H1 (cell line): ENCODE measurements at regions not wholly inside any gene's neighbourhood (a gene's known extent, or its start where the extent isn't known, plus 50 kb on each side); places are given as distances from the start of the nearest gene placed in this dataset.

Experiments used
- CHD2 ChIP-seq: IDR thresholded peaks from 2 replicates; pipeline ENCODE4 v1.6.1; 2012; ENCODE audit warnings: low read length, improper control_type of control experiment
- HDAC2 ChIP-seq, 2 experiments: fragments of 300-600 bp in 1 of 2; sonication (generic) in 1 of 2; IDR thresholded peaks; 2 replicates each; pipeline ENCODE4 v1.6.1; 2011 to 2012; ENCODE audit warnings: low read depth in 2 of 2, low read length in 2 of 2, mild to moderate bottlenecking in 2 of 2, moderate library complexity in 2 of 2, borderline replicate concordance in 1 of 2, inconsistent platforms in 1 of 2
- JUN ChIP-seq: IDR thresholded peaks from 2 replicates; pipeline ENCODE4 v1.6.1; 2011; ENCODE audit warnings: low read depth, mild to moderate bottlenecking, improper control_type of control experiment, low read length
- POLR2A ChIP-seq, 2 experiments: IDR thresholded peaks; 1 replicate in 1 of 2; 2 replicates in 1 of 2; pipeline ENCODE4 v1.6.1; 2011; ENCODE audit warnings: low read depth in 2 of 2, low read length in 2 of 2, mild to moderate bottlenecking in 2 of 2; ENCODE audit errors: control extremely low read depth in 1 of 2
- SIRT6 ChIP-seq: IDR thresholded peaks from one replicate; pipeline ENCODE4 v1.7.1; 2012; ENCODE audit warnings: low read length, inconsistent platforms
- TF ChIP-seq, protein P1 (sequence below): fragments of 300-600 bp; sonication (generic); IDR thresholded peaks from 2 replicates; pipeline ENCODE4 v1.7.1; 2012; ENCODE audit warnings: low read length, moderate library complexity, mild to moderate bottlenecking, inconsistent platforms; ENCODE audit not compliant: insufficient replicate concordance

DNA sequence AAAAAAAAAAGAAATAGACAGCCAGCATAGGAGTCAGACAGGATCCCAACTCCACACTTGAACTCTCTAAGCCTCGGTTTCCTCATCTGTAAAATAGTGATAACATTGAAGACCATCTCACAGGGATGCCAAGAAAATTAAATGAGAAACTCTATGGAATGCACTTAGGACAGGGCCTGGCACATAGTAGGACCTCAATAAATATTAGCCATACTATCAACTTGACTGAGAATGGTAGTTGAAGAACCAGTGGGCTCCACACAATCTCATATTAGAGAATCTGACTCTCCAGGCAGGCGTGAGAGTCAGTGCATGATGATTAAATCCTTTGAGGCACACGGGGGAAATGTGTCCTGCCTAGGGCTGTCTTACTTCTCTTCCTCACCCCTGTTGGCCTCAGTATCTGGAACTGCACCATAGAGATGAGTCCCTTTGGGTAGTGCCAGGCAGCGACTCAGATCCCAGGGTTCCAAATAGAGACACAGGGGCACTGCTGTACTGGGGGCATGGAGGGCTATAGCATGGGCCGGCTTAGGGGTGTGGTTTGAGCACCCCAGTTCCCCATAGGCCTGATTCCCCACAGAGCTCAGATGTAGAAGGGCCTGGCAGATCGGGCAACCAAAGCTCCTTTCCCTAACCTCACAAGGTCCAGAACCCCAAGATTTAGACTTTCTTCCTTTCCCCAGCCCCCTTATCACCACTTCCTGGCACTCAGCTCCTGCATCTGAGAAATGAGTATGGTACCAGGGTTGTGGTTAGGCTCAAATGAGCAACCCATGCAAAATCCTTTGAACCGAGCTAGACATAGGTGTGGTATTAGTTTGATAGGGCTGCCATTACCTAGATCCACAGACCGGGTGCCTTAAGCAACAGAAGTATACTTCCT lies 51.3 kb upstream of the CAB39 start (continued):
- TF ChIP-seq, protein P1, sequence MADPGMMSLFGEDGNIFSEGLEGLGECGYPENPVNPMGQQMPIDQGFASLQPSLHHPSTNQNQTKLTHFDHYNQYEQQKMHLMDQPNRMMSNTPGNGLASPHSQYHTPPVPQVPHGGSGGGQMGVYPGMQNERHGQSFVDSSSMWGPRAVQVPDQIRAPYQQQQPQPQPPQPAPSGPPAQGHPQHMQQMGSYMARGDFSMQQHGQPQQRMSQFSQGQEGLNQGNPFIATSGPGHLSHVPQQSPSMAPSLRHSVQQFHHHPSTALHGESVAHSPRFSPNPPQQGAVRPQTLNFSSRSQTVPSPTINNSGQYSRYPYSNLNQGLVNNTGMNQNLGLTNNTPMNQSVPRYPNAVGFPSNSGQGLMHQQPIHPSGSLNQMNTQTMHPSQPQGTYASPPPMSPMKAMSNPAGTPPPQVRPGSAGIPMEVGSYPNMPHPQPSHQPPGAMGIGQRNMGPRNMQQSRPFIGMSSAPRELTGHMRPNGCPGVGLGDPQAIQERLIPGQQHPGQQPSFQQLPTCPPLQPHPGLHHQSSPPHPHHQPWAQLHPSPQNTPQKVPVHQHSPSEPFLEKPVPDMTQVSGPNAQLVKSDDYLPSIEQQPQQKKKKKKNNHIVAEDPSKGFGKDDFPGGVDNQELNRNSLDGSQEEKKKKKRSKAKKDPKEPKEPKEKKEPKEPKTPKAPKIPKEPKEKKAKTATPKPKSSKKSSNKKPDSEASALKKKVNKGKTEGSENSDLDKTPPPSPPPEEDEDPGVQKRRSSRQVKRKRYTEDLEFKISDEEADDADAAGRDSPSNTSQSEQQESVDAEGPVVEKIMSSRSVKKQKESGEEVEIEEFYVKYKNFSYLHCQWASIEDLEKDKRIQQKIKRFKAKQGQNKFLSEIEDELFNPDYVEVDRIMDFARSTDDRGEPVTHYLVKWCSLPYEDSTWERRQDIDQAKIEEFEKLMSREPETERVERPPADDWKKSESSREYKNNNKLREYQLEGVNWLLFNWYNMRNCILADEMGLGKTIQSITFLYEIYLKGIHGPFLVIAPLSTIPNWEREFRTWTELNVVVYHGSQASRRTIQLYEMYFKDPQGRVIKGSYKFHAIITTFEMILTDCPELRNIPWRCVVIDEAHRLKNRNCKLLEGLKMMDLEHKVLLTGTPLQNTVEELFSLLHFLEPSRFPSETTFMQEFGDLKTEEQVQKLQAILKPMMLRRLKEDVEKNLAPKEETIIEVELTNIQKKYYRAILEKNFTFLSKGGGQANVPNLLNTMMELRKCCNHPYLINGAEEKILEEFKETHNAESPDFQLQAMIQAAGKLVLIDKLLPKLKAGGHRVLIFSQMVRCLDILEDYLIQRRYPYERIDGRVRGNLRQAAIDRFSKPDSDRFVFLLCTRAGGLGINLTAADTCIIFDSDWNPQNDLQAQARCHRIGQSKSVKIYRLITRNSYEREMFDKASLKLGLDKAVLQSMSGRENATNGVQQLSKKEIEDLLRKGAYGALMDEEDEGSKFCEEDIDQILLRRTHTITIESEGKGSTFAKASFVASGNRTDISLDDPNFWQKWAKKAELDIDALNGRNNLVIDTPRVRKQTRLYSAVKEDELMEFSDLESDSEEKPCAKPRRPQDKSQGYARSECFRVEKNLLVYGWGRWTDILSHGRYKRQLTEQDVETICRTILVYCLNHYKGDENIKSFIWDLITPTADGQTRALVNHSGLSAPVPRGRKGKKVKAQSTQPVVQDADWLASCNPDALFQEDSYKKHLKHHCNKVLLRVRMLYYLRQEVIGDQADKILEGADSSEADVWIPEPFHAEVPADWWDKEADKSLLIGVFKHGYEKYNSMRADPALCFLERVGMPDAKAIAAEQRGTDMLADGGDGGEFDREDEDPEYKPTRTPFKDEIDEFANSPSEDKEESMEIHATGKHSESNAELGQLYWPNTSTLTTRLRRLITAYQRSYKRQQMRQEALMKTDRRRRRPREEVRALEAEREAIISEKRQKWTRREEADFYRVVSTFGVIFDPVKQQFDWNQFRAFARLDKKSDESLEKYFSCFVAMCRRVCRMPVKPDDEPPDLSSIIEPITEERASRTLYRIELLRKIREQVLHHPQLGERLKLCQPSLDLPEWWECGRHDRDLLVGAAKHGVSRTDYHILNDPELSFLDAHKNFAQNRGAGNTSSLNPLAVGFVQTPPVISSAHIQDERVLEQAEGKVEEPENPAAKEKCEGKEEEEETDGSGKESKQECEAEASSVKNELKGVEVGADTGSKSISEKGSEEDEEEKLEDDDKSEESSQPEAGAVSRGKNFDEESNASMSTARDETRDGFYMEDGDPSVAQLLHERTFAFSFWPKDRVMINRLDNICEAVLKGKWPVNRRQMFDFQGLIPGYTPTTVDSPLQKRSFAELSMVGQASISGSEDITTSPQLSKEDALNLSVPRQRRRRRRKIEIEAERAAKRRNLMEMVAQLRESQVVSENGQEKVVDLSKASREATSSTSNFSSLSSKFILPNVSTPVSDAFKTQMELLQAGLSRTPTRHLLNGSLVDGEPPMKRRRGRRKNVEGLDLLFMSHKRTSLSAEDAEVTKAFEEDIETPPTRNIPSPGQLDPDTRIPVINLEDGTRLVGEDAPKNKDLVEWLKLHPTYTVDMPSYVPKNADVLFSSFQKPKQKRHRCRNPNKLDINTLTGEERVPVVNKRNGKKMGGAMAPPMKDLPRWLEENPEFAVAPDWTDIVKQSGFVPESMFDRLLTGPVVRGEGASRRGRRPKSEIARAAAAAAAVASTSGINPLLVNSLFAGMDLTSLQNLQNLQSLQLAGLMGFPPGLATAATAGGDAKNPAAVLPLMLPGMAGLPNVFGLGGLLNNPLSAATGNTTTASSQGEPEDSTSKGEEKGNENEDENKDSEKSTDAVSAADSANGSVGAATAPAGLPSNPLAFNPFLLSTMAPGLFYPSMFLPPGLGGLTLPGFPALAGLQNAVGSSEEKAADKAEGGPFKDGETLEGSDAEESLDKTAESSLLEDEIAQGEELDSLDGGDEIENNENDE = no peak
- TF ChIP-seq JUN = no peak
- no peak for TF ChIP-seq CHD2
- TF ChIP-seq HDAC2 (IDR thresholded peaks at IDR 0.05; ENCODE audit: borderline replicate concordance in 1 of 2, low read depth in 2 of 2, low read length in 2 of 2) = no peak
- no peak for TF ChIP-seq SIRT6
- TF ChIP-seq POLR2A (IDR thresholded peaks at IDR 0.05; ENCODE audit: control extremely low read depth in 1 of 2, low read depth in 2 of 2, low read length in 2 of 2) = no peak
